Keratinocyte (primary cell): ENCODE measurements at regions not wholly inside any gene's neighbourhood (a gene's known extent, or its start where the extent isn't known, plus 50 kb on each side); places are given as distances from the start of the nearest gene placed in this dataset.

Source experiments
- DNase-seq: peaks from one replicate; pipeline ENCODE4 v3.0.0-alpha.2; 2011; ENCODE audit warnings: low read depth, missing footprints, low spot score
- FAIRE-seq: peaks from 2 replicates; lab custom pipeline; 2011; peaks lifted over from hg19 to GRCh38; lab: Jason Lieb, UNC
- H2AFZ ChIP-seq: 2 replicates; pipeline ENCODE4 v1.6.0; 2012; ENCODE audit warnings: low read length, control low read depth, inconsistent platforms; ENCODE audit not compliant: control insufficient read depth
- H3K27ac ChIP-seq: 2 replicates; pipeline ENCODE4 v1.5.1; 2011; ENCODE audit warnings: low read length; ENCODE audit not compliant: control insufficient read depth, insufficient read depth
- H3K27me3 ChIP-seq: 3 replicates; pipeline ENCODE4 v1.6.0; 2011; ENCODE audit warnings: low read length; ENCODE audit not compliant: control insufficient read depth, insufficient read depth; ENCODE audit errors: extremely low read depth
- H3K36me3 ChIP-seq, 2 experiments: 2 replicates in 1 of 2; 3 replicates in 1 of 2; pipeline ENCODE4 v1.5.1; 2011; ENCODE audit warnings: low read length in 2 of 2, mild to moderate bottlenecking in 1 of 2; ENCODE audit not compliant: control insufficient read depth in 2 of 2, insufficient read depth in 2 of 2; ENCODE audit errors: extremely low read depth in 1 of 2
- H3K4me1 ChIP-seq: 3 replicates; pipeline ENCODE4 v1.5.1; 2011; ENCODE audit warnings: low read length; ENCODE audit not compliant: control insufficient read depth, insufficient read depth; ENCODE audit errors: extremely low read depth
- H3K4me2 ChIP-seq: 3 replicates; pipeline ENCODE4 v1.6.0; 2011; ENCODE audit warnings: low read depth, low read length; ENCODE audit not compliant: control insufficient read depth, insufficient read depth; ENCODE audit errors: extremely low read depth
- H3K4me3 ChIP-seq, 3 experiments: fragments of 200-600 bp in 1 of 3; sonication (generic) in 1 of 3; 2 replicates in 2 of 3; 3 replicates in 1 of 3; pipeline ENCODE4 v1.5.1; 2011 to 2016; ENCODE audit warnings: low read length in 3 of 3, mild to moderate bottlenecking in 3 of 3, control low read depth in 2 of 3, inconsistent platforms in 1 of 3, low read depth in 1 of 3, mixed read lengths in 1 of 3, mixed run types in 1 of 3, moderate library complexity in 1 of 3; ENCODE audit not compliant: control insufficient read depth in 2 of 3, insufficient read depth in 2 of 3; ENCODE audit errors: extremely low read depth in 1 of 3
- H3K79me2 ChIP-seq: 2 replicates; pipeline ENCODE4 v1.6.0; 2012; ENCODE audit warnings: low read length; ENCODE audit not compliant: control insufficient read depth, insufficient read depth
- H3K9ac ChIP-seq: 3 replicates; pipeline ENCODE4 v1.6.0; 2011; ENCODE audit warnings: low read length; ENCODE audit not compliant: control insufficient read depth, insufficient read depth; ENCODE audit errors: extremely low read depth
- H3K9me1 ChIP-seq: 3 replicates; pipeline ENCODE4 v1.6.0; 2011; ENCODE audit warnings: low read length; ENCODE audit not compliant: control insufficient read depth, insufficient read depth; ENCODE audit errors: extremely low read depth
- H3K9me3 ChIP-seq: 2 replicates; pipeline ENCODE4 v1.5.1; 2012; ENCODE audit warnings: low read depth, low read length; ENCODE audit not compliant: control insufficient read depth
- H4K20me1 ChIP-seq: 3 replicates; pipeline ENCODE4 v1.6.0; 2011; ENCODE audit warnings: low read length; ENCODE audit not compliant: control insufficient read depth, insufficient read depth; ENCODE audit errors: extremely low read depth
- CTCF ChIP-seq, 3 experiments: IDR thresholded peaks in 1 of 3; conservative IDR thresholded peaks in 1 of 3; optimal IDR thresholded peaks in 1 of 3; 2 replicates in 2 of 3; 3 replicates in 1 of 3; pipeline versions ENCODE3 to v1.5.1; 2011; ENCODE audit warnings: low read length in 3 of 3, mild to moderate bottlenecking in 3 of 3, moderate library complexity in 2 of 3, control low read depth in 1 of 3, inconsistent platforms in 1 of 3; ENCODE audit not compliant: insufficient read depth in 2 of 3; ENCODE audit errors: extremely low read depth in 1 of 3
- EZH2 ChIP-seq: IDR thresholded peaks from one replicate; pipeline ENCODE4 v1.6.1; 2012; ENCODE audit warnings: inconsistent platforms, mild to moderate bottlenecking, low read length, moderate library complexity
- dilution Hi-C: fragments of 300-500 bp; cut with MboI; formaldehyde crosslinking; loops from one replicate; pipeline ENCODE4 v1.7.0; 2020; ENCODE audit warnings: low sequenced_read_pairs; ENCODE audit not compliant: extremely low pct_ligation_motif_present

- H3K4me1 ChIP-seq: no peaks in the 10 kb centered on the region
- H3K9me3 ChIP-seq: no peaks in the 10 kb centered on the region
- H3K27me3 ChIP-seq: no peaks in the 10 kb centered on the region
- no peaks in the 10 kb centered on the region for H3K79me2 ChIP-seq
- H4K20me1 ChIP-seq: no peaks in the 10 kb centered on the region
- H3K4me2 ChIP-seq: no peak overlapping the region
- no peak overlapping the region for H3K9ac ChIP-seq
- no peak overlapping the region for H2AFZ ChIP-seq
- no peak for FAIRE-seq
- dilution Hi-C loops: no loop called here
- H3K4me3 ChIP-seq: no peak overlapping the region
- H3K27ac ChIP-seq: no peak overlapping the region
- no peaks in the 10 kb centered on the region for H3K36me3 ChIP-seq
- no peak for TF ChIP-seq EZH2
- TF ChIP-seq CTCF (optimal IDR thresholded peaks at IDR 0.05 in 1 of 3, IDR thresholded peaks at IDR 0.05 in 1 of 3, conservative IDR thresholded peaks at IDR 0.05 in 1 of 3; ENCODE audit: extremely low read depth in 1 of 3, insufficient read depth in 2 of 3, low read length in 3 of 3): no peak
- no peaks in the 10 kb centered on the region for H3K9me1 ChIP-seq
- DNase-seq: no peak
Observed at GRCh38 chr4:110371016-110371770, 104.8 kb upstream of the ENPEP start.

- Histone ChIP-seq H3K36me3 (no peaks in the 10 kb centered on the region), H4K20me1 (no peaks in the 10 kb centered on the region), H3K9me1 (no peaks in the 10 kb centered on the region), H3K4me1 (no peaks in the 10 kb centered on the region), H3K9me3 (no peaks in the 10 kb centered on the region), H3K4me3 (no peak overlapping the region), H3K79me2 (no peaks in the 10 kb centered on the region), H3K27me3 (no peaks in the 10 kb centered on the region), H3K4me2 (no peak overlapping the region), H3K9ac (no peak overlapping the region), H3K27ac (no peak overlapping the region), H2AFZ (no peak overlapping the region)
- no peak for DNase-seq
- dilution Hi-C loops: no loop called here
- no peak for FAIRE-seq
- no peak for TF ChIP-seq EZH2
- no peak for TF ChIP-seq CTCF (optimal IDR thresholded peaks at IDR 0.05 in 1 of 3, IDR thresholded peaks at IDR 0.05 in 1 of 3, conservative IDR thresholded peaks at IDR 0.05 in 1 of 3; ENCODE audit: extremely low read depth in 1 of 3, insufficient read depth in 2 of 3, low read length in 3 of 3)
Observed at GRCh38 chr4:110368409-110368808, 107.5 kb upstream of the ENPEP start.
